ENCODE measurements at regions not wholly inside any gene's neighbourhood (a gene's known extent, or its start where the extent isn't known, plus 50 kb on each side); places are given as distances from the start of the nearest gene placed in this dataset.

GRCh38 chr3:76300746-76301145, 515.4 kb upstream of the ZNF717 start:
- TF ChIP-seq, protein P1, sequence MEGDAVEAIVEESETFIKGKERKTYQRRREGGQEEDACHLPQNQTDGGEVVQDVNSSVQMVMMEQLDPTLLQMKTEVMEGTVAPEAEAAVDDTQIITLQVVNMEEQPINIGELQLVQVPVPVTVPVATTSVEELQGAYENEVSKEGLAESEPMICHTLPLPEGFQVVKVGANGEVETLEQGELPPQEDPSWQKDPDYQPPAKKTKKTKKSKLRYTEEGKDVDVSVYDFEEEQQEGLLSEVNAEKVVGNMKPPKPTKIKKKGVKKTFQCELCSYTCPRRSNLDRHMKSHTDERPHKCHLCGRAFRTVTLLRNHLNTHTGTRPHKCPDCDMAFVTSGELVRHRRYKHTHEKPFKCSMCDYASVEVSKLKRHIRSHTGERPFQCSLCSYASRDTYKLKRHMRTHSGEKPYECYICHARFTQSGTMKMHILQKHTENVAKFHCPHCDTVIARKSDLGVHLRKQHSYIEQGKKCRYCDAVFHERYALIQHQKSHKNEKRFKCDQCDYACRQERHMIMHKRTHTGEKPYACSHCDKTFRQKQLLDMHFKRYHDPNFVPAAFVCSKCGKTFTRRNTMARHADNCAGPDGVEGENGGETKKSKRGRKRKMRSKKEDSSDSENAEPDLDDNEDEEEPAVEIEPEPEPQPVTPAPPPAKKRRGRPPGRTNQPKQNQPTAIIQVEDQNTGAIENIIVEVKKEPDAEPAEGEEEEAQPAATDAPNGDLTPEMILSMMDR (IDR thresholded peaks at IDR 0.05): no peak
- TF ChIP-seq ZFX (IDR thresholded peaks at IDR 0.05; ENCODE audit: borderline replicate concordance): no peak
